ENCODE measurements at regions not wholly inside any gene's neighbourhood (a gene's known extent, or its start where the extent isn't known, plus 50 kb on each side); places are given as distances from the start of the nearest gene placed in this dataset.

- TF ChIP-seq CTCF (IDR thresholded peaks at IDR 0.05; ENCODE audit: borderline replicate concordance, extremely low read depth, low read length, poor library complexity, severe bottlenecking) = no peak
- TF ChIP-seq EZH2 (IDR thresholded peaks at IDR 0.05; ENCODE audit: borderline replicate concordance, low read depth, low read length, severe bottlenecking) = no peak
Measured at GRCh38 chr6:21536280-21536766, 57.2 kb upstream of the SOX4 start.

All from DND-41 (cell line).